K562 (cell line): ENCODE measurements at regions not wholly inside any gene's neighbourhood (a gene's known extent, or its start where the extent isn't known, plus 50 kb on each side); places are given as distances from the start of the nearest gene placed in this dataset.
A peak's percentile ranks its signal among the peaks of the same experiment; 100 is the strongest.

Source experiments
- ATF2 ChIP-seq: sonication (generic); formaldehyde crosslinking; IDR thresholded peaks from 2 replicates; pipeline ENCODE4 v1.8.1; 2022; ENCODE audit warnings: missing genetic modification reagents
- HMGN3 ChIP-seq: IDR thresholded peaks from 2 replicates; pipeline ENCODE4 v1.6.1; 2011; ENCODE audit warnings: borderline replicate concordance, low read depth, mild to moderate bottlenecking, mixed read lengths, low read length; ENCODE audit not compliant: insufficient read length; ENCODE audit errors: extremely low read depth
- NCOA6 ChIP-seq: fragments of 450-650 bp; IDR thresholded peaks from 2 replicates; pipeline ENCODE4 v1.6.1; 2017; ENCODE audit warnings: mild to moderate bottlenecking
- SAFB ChIP-seq: fragments of 200-400 bp; formaldehyde crosslinking; IDR thresholded peaks from 2 replicates; pipeline ENCODE4 v1.6.1; 2017; ENCODE audit warnings: low read depth, low read length, borderline replicate concordance
- SMAD1 ChIP-seq: fragments of 150-350 bp; IDR thresholded peaks from 2 replicates; pipeline ENCODE4 v1.6.1; 2014; ENCODE audit warnings: low read length, low read depth; ENCODE audit not compliant: partially characterized antibody
- SPI1 ChIP-seq: IDR thresholded peaks from 2 replicates; pipeline ENCODE4 v1.6.1; 2011; ENCODE audit warnings: low read depth, low read length, control low read depth, borderline replicate concordance
- TEAD1 ChIP-seq, 2 experiments: fragments of 450-650 bp in 1 of 2; sonication (generic) in 1 of 2; formaldehyde crosslinking; IDR thresholded peaks; 2 replicates each; pipeline versions ENCODE4 v1.4.0 to v1.8.0; 2020 to 2022; ENCODE audit warnings: mild to moderate bottlenecking in 2 of 2, missing genetic modification reagents in 1 of 2
- ZEB2 ChIP-seq: fragments of 450-650 bp; IDR thresholded peaks from 2 replicates; pipeline ENCODE4 v1.6.1; 2016
- ZNF584 ChIP-seq: fragments of 200-800 bp; sonication (Bioruptor generic); IDR thresholded peaks from 2 replicates; pipeline ENCODE4 v1.6.1; 2016; ENCODE audit warnings: low read depth, mild to moderate bottlenecking, missing genetic modification characterization, missing compliant biosample characterization

- TF ChIP-seq SMAD1 = peak; percentile 52
- no peak for TF ChIP-seq ATF2
- no peak for TF ChIP-seq NCOA6
- TF ChIP-seq ZNF584 = 0 out of 2 replicates have a peak, but pooled peaks have one; percentile 39
- peak; percentile 75 for TF ChIP-seq ZEB2
- TF ChIP-seq TEAD1 (CRISPR knock-in tag; IDR thresholded peaks at IDR 0.05) = 0 out of 4 replicates have a peak, but pooled peaks of 1 of the 2 experiments have one; percentile 49
- TF ChIP-seq HMGN3 = no peak
- no peak for TF ChIP-seq SAFB
- TF ChIP-seq SPI1 = peak; percentile 14; the same call in 1 of the 2 replicates
Measured at GRCh38 chr6:15086348-15087158, 159.3 kb upstream of the JARID2 start (continued).
